ENCODE measurements at regions not wholly inside any gene's neighbourhood (a gene's known extent, or its start where the extent isn't known, plus 50 kb on each side); places are given as distances from the start of the nearest gene placed in this dataset.

- no peak for DNase-seq (ENCODE audit: low spot score)
Measured at GRCh38 chr13:106351251-106351650, 184.2 kb downstream of the EFNB2 start.

DNA sequence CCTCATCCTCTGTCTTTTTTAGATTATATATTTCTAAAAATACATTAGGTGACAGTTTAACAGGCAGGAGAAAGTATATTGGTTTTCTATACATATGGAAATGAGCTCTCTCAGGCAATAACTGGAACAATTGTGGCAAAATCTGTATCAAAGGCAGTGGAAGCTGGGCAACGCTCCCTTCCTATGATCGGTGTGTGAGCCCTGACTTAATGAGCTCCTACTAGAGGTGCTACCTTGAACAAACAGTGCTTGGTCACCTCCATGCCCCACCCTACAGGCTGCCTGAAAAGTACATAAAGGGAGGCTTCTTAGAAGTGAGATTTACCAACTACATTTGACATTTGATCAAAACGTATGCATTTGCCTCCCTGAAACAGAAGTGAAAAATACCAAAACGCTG, 185.3 kb downstream of the EFNB2 start:
- DNase-seq (ENCODE audit: low spot score) = no peak

DNA sequence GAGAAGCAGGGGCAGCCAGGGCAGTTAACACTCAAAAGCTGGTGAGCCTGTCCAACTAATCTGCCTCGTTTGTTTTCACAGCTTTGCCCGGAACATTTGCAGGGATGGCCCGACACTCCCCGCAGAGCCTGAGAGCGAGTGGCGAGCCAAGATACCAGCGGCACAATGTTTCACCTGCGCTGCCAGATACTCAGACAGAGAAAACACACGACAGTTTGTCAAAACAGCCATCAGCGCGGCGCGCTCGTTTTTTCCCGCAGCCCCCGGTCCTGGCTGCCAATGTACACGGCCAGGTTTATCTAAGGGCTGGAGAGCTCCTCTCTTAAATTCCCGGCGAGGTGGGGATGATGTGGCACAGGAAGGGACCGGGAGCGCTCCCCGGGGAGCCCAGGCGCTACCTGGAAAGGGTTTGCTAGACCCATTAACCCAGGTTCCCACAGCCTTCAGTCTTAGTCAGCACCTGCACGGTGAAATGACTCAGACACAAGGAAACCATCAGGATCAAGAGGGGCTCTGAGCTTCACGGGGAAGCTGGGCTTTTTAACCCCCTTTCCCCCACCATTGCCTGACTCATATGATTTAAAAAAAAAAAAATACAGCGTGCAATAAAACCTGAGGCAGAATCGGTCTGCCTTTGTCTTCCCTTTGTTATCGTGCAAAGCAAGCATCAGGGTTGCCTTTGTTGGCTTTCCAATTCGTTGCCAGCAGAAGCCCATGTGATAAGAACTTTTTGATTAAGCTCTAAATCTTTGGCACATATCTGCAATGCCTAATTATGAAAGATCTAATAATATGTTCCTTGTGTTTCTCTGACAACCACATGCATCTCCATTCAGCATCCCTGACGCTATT, 186.2 kb downstream of the EFNB2 start:
- no peak for DNase-seq (ENCODE audit: low spot score)

DNA sequence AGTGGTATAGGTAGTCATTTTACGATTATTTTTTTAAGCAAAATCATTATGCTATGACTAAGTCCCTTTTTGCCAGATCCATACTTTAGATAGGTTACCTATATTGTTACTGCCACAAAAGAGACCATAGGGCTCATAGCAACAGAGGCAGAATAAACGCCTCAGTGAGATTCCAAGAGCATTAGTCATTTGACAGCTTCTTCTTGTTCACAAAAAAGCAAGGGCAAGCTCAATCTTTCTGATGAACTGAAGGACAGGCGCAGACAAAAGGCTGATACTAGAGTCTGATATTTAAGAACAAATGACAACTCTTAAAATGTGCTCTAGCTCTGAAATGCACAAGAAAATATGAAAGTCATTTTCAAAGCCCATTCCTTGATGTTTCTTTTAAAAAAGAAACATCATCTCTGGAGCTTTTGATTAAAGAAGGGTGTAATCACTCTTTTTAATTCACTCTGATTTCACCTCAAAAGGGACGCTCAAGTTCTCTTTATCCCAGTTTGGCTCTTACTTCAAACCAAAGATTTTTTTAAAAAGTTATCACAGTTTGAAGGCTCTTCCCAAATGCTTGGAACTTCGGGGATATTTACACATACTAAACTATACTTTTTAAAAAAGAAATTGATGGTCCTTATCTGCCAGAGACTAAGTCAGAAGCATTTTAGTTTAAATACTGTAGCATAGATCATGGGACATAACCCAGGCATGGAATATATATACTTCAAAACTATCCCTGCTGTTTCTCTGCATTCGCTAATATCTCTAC, 187.2 kb downstream of the EFNB2 start:
- DNase-seq (ENCODE audit: low spot score) = no peak

- no peak for DNase-seq (ENCODE audit: low spot score)
Measured at GRCh38 chr13:106344342-106344741, 191.1 kb downstream of the EFNB2 start.

GRCh38 chr13:106343836-106344235, 191.6 kb downstream of the EFNB2 start:
- DNase-seq (ENCODE audit: low spot score) = no peak

DNA sequence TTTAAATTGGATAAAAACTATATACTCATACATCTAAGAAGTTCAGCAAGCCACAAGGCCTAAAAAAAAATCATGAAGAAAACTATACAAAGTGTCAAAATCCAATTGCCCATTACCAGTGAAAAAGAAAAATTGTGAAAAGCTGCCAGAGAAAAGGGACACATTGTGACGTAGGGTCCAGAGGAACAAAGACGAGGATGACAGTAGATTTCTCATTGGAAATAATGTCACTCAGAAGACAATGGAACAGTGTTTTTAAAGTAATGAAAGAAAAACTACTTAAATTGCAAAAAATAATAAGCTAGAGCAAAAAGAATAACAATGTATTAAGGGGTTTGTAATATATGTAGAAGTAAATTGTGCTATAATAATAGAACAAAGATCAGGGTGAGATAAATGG, 195.2 kb downstream of the EFNB2 start:
- no peak for DNase-seq (ENCODE audit: low spot score)

DNA sequence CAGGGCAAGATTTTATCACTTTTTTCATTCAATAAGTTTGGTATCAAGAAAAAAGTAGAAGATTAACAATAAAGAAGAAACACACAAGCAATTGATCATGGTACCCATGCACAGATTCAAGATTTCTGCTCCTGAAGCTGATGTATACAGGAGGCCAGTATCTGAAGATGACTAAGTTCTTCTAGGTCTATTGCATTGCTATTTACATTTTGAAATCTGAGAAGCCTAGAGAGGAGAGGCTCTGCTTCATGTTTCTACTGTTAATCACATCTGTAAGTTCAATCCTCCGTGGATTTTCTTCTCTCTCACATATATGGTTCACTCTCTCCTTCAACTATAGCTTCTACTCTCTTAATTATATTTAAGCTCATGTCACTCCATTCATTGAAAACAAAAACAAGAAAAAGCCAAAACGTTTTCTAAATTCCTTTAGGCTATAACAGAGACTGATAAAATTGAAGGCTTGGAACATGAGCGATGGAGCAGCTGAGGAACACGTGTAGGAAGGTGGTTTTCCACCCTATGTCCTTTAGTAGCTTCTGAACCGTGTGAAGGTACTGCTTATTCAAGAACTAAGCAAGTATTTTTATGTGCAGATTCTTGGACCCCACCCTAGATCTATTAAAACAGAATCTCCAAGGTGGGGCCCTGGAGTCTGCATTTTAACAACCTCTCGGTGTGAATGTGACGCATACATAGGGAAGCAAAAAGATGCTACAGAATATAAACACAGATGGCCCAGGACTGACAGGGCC, 198.2 kb downstream of the EFNB2 start:
- no peak for DNase-seq (ENCODE audit: low spot score)

DNA sequence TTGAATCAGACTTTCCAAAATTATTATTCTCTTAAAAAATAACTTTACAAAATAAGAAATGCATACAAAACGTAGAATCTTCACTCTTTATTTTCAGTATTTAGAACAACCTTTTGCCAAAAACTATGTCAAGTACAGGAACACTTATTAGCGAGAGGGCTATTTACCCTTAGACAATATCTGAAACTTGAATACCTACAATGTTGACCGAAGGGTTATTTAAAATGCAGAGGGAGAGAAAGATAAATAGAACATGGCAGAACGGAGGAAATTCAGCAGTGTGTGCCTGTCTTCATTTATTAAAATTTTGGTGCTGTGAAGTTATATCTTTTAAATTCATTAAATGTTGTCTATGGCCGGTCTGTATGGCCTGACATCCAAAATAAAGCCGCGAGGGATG, 198.8 kb downstream of the EFNB2 start:
- DNase-seq (ENCODE audit: low spot score) = no peak

GRCh38 chr13:106332621-106333020, 202.8 kb downstream of the EFNB2 start:
- no peak for DNase-seq (ENCODE audit: low spot score)

DNA sequence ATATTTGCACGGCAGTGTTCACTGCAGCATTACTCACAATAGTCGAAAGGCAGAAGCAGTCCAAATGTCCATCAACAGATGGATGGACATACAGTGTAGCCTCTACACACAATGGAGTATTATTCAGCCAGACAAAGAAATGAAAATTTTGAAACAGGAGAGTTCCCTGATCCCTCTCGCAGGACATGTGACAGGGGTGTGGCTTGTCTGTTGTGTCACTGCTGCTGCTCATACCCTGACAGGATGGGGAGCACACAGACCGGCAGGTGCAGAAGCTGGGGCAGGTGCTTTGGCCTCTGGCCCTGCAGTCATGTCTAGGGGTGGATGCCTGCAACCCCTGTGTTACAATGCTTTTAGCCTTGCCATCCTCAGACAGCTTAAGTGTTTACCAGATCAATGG, 204.3 kb downstream of the EFNB2 start:
- DNase-seq (ENCODE audit: low spot score) = no peak

GRCh38 chr13:106329941-106330340, 205.5 kb downstream of the EFNB2 start:
- DNase-seq (ENCODE audit: low spot score) = no peak

- DNase-seq (ENCODE audit: low spot score) = no peak
Measured at GRCh38 chr13:106326751-106327150, 208.7 kb downstream of the EFNB2 start.

GRCh38 chr13:106324444-106324843, 211.0 kb downstream of the EFNB2 start:
- no peak for DNase-seq (ENCODE audit: low spot score)

GRCh38 chr13:106322628-106323027, 212.8 kb downstream of the EFNB2 start:
- no peak for DNase-seq (ENCODE audit: low spot score)

- DNase-seq (ENCODE audit: low spot score) = no peak
Measured at GRCh38 chr13:106318941-106319411, 216.5 kb downstream of the EFNB2 start.

- no peak for DNase-seq (ENCODE audit: low spot score)
Measured at GRCh38 chr13:106314417-106314816, 221.0 kb downstream of the EFNB2 start.

DNA sequence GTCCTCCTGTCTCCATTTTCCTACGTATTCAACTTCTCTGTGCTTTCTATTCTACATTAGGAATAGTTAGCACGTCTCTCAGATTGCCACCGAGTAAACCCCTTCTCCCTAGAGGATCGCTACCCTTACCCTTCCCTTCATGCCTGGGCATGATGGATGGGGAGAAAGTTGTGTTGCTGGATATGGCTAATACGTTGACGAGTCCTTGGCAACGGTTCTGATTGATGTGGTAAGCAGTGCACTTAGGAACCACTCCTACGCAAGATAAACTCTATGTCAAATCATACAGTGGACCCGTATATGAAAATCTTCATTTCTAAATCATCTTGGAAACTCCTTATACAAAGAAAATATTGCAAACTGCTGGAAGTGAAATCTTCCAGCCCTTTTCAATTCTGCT, 224.5 kb downstream of the EFNB2 start:
- DNase-seq (ENCODE audit: low spot score) = no peak

DNA sequence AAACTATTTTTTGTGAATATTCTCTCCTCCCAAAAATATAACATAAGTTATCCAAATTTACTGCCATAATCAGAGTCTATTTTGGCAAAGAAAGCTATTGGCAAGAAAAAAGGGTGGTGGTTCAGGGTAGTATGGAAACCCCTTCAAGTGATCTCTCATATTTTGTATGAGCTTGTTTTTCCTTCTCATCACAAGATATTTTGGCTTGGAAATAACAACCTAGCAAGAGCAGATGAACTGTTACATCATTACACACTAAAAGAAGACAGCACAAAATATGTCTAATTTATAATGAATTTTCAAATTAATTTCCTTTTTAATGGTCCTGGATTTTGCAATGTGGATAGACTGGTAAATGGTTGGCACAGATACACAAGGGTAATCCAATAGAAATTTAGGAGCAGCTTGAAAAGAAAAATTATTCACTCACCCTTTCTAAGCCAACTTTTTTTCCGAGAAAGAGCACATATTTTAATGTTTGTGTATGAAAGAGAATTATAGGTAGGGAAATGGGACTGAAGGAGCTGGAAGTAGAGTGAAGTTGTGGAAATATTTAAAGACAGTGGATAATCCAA, 225.1 kb downstream of the EFNB2 start:
- DNase-seq (ENCODE audit: low spot score) = no peak

DNA sequence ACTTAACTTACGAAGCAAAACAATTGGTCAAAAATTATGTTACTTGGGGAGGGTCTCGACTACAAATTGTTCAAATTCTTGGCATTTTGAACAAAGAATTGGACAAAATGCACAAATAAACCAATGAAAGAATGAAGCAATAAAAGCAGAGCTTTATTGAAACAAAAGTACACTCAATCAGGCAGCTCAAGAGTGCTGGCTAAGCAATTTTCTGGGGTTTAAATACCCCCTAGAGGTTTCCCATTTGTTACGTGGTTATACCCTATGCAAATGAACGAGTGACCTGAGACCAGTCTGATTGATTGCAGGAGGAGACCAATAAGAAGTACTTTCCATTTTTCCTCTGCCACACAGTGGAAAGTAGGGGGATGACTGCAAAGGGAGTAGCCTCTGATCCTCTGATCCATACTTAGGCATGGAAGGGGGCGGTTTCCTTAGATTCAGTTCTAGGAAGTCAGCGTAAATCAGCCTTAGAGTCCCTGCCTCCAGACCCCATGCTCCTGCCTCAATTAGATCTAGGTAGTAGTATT, 228.6 kb downstream of the EFNB2 start:
- no peak for DNase-seq (ENCODE audit: low spot score)

GRCh38 chr13:106302843-106303242, 232.6 kb downstream of the EFNB2 start:
- DNase-seq (ENCODE audit: low spot score) = no peak

DNA sequence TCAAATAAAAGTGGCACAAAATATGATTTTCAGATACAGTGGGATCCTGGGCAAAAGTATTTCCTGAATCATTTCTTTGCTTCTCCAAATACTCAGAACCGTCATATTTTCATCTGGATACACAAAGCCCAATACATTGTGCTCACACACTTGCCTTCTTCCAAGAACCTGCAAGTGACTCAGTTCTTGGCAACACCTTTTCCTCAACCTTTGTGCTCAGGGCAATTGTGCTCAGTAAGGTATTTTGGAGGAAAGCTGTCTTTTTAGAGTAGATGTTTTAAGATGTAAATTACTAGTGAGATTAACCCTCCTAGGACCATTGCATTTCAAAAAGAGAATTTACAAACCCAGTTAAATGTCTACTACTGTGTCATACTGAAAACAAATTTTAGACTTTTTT, 233.5 kb downstream of the EFNB2 start:
- DNase-seq (ENCODE audit: low spot score) = no peak
